GM18499 (cell line): ENCODE measurements at regions not wholly inside any gene's neighbourhood (a gene's known extent, or its start where the extent isn't known, plus 50 kb on each side); places are given as distances from the start of the nearest gene placed in this dataset.
"Not testable (repeated sequence)": the region's sequence is repeated elsewhere in the genome, so short reads cannot be mapped to it uniquely, and the experiment has no call there.

Source experiments
- ATAC-seq: cut with Tn5 transposase; IDR thresholded peaks from one replicate; pipeline ENCODE4 v1.9.1; 2021; ENCODE audit warnings: moderate number of reproducible peaks; ENCODE audit not compliant: insufficient read depth, unreplicated experiment

DNA sequence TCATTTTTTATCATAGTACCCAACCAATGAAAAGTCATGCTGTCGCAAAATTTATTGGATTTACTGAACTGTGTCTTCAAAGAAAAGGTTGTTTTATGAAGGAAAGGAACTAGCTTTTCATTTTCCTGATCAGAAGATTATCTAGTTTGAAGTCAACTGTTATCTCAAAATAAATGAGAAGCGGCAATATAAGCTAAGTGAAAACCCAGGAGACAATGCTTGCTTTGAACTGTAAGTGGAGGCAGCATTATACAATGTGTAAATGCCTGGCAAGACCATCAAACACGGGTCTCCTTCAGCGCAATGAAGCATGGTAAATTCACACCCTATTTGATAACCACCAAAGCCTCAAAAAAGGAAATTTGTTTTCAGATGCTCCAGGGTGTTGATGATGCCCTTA, 134.4 kb upstream of the PTBP2 start:
- no peak for ATAC-seq

DNA sequence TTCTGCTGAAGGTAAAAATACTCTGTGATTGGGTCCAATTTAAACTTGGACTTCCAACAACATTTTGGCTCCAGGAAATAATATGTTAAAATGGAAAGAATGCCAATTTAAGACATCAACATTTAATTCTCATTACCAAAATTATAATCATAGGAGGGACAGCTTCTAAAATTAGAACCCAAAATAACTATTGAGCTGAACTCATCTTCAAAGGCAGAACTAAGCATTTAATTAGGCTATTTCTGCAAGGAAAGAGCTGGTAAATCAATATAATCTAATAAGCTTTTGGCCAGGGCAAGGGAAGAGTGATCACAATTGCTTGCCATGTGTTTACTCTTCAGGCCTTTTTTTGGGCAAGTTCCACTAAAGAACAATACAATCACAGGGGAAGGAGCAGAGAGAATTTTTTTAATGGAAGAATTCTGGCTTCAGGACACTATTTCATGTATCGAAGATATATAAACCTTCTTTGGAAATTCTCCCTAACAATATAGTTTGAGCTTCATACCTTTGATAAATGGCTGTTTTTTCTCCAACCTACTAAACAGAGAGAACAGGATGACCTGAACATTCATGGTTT, 133.1 kb upstream of the PTBP2 start:
- no peak for ATAC-seq

DNA sequence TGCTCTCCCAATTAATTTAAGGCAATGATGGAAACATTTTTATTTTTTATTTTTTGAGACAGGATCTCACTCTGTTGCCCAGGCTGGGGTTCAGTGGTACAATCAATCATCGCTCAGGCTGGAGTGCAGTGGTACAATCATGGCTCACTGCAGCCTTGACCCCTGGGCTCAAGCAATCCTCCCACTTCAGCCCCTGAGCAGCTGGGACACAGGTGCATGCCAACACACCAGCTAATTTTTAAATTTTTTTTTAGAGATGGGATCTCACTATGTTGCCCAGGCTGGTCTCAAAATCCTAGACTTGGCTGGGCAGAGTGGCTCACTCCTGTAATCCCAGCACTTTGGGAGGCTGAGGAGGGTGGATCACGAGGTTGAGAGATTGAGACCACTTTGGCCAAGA, 126.1 kb upstream of the PTBP2 start:
- not testable (repeated sequence) for ATAC-seq

DNA sequence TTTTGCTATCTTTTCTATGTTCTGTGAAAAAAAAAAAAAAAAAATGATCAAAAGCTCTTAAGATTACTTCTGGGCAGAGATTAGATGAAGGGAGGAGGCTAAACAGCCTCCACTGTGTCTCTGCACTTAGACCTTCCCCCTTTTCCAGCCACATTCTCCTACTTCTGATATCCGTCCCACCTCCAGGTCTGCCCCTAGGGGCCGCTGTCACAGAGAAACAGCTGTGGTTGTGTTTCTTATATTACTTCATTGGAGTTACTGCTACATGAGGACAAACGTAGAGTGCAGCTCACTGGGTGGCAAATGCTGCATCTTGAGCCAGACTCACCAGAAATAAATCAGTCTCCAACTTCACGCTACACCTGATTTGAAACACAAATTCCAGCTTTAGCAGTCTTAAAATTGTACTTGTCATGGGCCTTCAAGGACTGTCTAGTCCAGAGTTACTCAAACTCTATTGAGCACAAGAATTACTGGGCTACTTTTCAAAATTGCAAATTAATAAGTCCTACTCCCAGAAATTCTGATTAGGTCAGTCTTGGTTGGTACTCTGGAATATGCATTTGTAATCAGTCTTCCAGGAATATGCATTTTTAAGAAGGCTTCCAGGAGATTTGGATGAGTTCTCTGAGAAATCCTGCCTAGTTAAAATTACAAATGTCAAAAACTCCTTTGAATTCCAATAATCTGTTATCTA, 125.2 kb upstream of the PTBP2 start:
- ATAC-seq: peak; percentile 73

DNA sequence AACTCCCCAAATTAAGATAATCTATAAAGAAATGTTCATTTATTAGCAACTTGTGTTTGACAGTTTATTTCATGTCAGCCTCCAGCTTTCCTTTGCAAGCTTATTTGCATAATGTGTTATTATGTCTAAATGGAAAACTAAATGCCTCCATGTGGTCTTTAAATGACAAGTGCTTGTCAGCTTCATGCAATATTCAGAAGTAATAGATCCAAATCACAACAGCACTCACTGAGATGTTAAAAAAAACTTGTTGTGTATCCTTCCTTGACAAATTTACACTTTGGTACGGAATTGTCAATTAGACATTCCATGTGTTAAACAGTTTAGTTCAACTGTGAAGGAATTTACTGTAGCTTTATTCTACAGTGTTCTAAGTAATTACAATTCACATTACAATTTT, 124.4 kb upstream of the PTBP2 start:
- ATAC-seq: no peak

DNA sequence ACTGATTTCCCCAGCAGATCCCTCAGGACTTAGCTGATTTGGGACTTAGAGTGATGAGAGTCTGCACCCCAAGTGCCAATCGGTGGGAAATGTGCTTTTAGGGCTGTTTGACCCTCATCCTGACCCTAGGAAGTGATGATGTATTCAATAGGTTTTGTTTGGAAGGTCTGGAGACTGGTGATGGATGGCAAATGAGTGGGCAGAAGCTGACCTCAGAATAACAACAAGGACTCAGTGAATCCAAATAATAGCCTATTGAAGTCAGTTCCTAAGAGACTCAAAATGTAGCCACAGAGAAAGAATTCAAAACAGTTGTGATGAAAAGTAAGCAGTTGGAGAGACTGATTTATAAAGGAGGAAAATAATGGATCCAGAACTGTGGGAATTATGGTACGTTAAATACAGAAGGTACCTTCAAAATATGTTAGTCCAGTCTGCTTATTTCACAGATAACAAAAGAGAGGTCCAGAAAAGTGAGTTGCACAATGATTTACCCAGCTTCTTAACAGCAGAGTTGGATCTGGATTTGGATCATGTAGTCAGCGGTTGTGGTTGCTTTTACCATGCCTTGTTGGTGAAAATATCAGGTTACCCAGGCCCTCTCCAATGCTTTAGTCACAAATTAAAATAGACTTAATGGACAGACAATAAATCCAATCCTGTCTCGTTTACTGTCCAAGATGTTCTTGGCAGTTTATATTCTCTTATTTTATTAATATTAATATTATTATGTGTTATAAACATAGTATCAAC, 123.0 kb upstream of the PTBP2 start:
- ATAC-seq: no peak

DNA sequence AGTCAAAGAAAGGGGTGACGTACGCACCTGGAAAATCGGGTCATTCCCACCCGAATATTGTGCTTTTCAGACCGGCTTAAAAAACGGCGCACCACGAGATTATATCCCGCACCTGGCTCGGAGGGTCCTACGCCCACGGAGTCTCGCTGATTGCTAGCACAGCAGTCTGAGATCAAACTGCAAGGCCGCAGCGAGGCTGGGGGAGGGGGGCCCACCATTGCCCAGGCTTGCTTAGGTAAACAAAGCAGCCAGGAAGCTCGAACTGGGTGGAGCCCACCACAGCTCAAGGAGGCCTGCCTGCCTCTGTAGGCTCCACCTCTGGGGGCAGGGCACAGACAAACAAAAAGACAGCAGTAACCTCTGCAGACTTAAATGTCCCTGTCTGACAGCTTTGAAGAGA, 117.0 kb upstream of the PTBP2 start:
- ATAC-seq: not testable (repeated sequence)

DNA sequence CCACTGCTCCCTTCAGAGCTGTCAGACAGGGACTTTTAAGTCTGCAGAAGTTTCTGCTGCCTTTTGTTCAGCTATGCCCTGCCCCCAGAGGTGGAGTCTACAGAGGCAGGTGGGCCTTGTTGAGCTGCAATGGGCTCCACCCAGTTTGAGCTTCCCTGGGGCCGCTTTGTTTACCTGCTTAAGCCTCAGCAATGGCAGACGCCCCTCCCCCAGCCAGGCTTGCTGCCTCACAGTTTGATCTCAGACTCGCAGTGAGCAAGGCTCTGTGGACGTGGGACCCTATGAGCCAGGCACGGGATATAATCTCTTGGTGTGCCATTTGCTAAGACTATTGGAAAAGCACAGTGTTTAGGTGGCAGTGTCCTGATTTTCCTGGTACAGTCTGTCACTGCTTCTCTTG, 104.2 kb upstream of the PTBP2 start:
- not testable (repeated sequence) for ATAC-seq

DNA sequence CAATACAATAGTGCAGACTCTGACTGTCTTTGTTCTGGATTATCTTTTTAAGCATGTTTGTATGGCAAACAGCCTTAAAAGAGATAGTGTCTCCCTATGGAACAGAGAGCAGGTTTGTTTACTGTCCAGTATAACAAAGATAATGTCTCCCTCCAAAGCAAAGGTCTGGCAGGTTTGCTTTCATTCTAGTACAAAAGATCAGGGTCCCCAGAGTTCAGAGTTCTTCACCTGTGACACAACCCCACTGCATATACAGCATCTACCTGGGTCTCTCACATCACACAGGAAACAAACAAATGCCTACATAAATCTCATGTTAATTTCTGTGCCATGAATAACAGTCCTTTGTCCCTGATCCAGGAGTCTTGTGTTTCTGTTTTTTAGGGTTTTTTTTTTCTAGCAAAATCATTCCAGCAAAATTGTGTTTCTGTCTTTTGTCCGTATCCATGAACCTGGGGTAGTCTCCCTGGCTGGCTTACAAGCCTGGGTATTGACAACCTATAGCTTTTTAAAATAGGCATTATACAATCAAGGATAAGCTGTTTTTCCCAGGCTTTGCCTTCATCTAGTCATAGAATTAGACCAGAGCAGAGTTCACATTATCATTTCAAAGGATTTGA, 89.4 kb upstream of the PTBP2 start:
- ATAC-seq: no peak

DNA sequence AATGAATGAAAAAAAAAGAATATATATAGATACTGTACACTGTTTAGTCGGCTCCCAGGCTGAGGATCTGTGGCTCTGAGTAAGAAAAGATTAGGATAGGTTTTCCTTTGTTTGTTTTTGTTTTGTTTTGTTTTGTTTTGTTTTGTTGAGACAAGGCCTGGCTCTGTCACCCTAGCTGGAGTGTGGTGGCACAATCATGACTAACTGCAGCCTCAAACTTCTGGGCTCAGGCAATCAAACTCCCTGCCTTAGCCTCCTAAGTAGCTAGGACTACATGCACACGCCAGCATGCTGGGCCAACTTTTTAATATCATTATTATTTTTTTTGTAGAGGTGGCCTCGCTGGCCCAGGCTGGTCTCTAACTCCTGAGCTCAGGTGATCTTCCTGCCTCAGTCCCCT, 87.9 kb upstream of the PTBP2 start:
- no peak for ATAC-seq

DNA sequence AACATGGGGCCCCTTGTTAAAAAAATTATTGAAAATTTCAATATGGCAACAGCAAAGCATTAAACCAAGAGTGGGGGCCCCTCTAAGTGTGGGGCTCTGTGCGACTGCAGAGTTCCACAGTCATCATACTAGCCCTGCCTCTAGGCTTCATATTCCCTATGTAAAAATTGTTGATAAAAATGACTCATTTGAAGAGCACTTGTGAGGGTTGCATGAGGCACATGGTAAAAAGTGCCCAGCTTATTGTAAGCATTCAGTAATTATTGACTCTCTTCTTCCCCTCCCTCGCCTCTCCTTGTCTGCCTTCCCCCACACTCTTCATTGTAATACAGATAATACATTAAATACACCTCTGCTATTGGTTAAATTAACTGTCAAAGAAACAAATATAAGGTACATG, 86.7 kb upstream of the PTBP2 start:
- ATAC-seq: no peak

DNA sequence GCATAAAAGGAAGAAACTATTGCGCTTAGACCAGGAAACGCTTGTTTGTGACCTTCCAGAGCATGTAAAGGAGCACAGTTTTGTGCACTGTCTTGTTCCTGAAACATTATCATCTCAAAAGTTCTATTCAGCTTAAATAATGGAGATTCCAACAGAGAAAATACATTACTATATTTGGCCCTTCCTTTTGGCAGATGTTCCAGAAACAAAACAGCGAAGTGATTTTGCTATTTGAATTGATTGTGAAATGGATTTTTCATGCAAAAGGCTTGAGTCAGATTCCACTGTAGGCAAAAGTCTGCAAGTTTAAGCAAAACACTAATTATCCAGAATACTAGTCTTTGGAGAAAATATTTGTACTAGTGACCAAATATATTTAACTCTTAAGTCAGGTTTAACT, 80.3 kb upstream of the PTBP2 start:
- no peak for ATAC-seq

DNA sequence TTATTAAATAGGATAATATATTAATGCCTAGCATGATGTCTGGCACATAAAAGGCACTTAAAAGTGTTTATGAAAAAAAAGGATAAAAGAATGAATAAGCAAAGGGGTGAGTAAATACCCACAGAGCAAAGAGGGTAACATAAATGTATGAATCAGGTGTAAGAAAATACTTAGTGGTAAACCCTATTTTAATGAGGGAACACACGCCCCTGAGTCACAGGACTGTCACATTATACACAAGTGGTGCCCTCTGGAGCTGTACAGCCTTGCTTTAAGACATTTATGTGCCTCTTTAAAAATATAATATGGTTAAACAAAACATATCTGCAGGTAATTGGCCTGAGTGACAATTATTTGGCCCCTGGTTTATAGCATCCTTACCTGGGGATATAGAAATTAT, 78.1 kb upstream of the PTBP2 start:
- no peak for ATAC-seq

DNA sequence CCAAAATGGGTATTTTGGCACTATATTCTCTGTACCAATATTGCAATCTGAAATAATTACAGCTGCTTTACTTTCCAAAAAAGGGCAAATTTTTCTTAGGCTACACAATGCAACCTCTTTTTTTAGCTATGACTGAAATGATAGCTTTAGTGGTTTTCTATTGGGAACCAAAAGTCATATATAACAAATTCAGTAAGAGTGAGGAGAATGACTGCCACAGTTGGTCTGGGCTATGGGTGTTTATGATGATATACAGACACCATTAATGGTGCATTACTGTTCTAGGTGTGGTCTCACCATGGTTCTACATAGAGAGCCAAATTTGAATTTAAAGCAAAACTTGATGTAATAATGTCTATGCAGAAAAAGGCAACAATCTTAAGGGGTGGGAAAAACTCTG, 72.3 kb upstream of the PTBP2 start:
- ATAC-seq: no peak

DNA sequence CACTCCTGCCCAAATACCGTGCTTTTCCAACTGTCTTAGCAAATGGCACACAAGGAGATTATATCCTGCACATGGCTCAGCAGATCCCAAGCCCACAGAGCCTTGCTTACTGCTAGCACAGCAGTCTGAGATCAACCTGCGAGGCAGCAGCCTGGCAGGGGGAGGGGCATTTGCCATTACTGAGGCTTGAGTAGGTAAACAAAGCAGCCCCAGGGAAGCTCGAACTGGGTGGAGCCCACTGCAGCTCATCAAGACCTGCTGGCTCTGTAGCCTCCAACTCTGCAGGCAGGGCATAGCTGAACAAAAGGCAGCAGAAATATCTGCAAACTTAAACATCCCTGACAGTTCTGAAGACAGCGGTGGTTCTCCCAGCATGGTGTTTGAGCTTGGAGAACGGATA, 70.1 kb upstream of the PTBP2 start:
- ATAC-seq: no peak

DNA sequence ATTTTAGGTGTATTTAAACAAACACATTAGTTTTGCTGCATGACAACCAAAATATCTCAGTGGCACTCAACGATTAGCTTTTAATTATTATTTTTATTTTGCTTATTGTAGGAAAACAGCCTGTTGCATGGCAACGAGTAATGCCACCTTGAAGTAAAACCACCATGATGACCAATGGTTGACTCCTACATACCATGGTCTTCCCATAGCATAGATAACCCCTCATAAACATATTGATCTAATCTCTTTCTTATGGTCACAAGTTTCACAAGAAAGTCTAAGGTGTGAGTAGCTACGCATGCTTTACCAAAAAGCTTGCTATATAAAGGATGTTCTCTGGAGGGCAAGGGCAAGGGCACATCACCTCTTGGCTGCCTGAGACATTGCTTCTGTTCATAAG, 61.5 kb upstream of the PTBP2 start:
- ATAC-seq: no peak

DNA sequence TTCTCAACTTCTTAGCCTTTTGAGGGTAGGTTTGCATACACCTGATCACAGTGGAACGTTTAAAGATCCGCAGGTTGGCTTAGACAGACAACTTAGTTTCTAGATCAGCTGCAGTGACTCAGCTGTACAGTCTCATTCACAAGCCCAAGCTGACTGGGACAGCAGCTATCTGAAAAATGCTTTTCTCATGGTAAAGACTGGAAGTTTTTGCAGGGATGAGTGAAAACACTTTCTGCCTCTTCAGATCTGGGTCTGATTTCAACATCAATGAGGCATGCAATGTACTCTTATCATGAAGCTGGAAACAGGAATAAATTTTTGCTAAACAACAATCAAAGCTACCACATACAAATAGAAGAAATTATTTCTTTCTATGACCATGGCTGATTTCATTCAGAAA, 61.1 kb upstream of the PTBP2 start:
- no peak for ATAC-seq
